ENCODE measurements at regions not wholly inside any gene's neighbourhood (a gene's known extent, or its start where the extent isn't known, plus 50 kb on each side); places are given as distances from the start of the nearest gene placed in this dataset.

DNA sequence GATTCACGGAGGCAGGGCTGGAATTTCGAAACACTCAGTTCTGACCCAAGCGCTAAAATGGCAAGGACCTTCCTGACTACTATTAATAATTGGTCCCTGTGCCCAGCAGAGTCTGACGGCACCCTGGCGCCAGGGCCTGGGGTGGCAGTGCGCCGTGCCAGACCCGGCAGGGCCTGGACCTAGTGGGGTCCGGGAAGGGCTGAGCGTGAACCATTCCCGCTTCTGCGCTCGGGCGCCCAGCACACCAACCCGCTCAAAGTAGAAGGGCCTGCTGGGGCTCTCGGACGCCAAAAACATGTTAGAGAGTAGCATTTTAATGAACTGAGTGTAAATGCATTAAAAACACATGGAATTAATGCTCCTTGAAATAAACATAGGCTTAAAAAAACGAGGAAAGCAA is 346.7 kb upstream of the SFRP2 start:
- Histone ChIP-seq H3K27ac (no peak overlapping the region), H3K27me3 (no peaks in the 10 kb centered on the region), H3K4me3 (no peak overlapping the region), H3K36me3 (no peaks in the 10 kb centered on the region), H3K9me3 (no peaks in the 10 kb centered on the region), H3K4me1 (no peaks in the 10 kb centered on the region)
- intact Hi-C loops (cut with DNase I; ENCODE audit: low total_unique reads): no loop called here
- no peak for DNase-seq
- 90 to 93% (median 92%) methylated on average over 18 of the region's 18 CpGs for WGBS, 5 donors
- TF ChIP-seq POLR2AphosphoS5 (IDR thresholded peaks at IDR 0.05): no peak
- TF ChIP-seq, protein P1, sequence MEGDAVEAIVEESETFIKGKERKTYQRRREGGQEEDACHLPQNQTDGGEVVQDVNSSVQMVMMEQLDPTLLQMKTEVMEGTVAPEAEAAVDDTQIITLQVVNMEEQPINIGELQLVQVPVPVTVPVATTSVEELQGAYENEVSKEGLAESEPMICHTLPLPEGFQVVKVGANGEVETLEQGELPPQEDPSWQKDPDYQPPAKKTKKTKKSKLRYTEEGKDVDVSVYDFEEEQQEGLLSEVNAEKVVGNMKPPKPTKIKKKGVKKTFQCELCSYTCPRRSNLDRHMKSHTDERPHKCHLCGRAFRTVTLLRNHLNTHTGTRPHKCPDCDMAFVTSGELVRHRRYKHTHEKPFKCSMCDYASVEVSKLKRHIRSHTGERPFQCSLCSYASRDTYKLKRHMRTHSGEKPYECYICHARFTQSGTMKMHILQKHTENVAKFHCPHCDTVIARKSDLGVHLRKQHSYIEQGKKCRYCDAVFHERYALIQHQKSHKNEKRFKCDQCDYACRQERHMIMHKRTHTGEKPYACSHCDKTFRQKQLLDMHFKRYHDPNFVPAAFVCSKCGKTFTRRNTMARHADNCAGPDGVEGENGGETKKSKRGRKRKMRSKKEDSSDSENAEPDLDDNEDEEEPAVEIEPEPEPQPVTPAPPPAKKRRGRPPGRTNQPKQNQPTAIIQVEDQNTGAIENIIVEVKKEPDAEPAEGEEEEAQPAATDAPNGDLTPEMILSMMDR (IDR thresholded peaks at IDR 0.05): no peak
- no peak for TF ChIP-seq EP300 (IDR thresholded peaks at IDR 0.05)
- no peak for TF ChIP-seq POLR2A (IDR thresholded peaks at IDR 0.05)

- intact Hi-C loops (cut with DNase I; ENCODE audit: low total_unique reads): no loop called here
- no peak for DNase-seq
- Histone ChIP-seq H3K27me3 (no peaks in the 10 kb centered on the region), H3K4me3 (no peak overlapping the region), H3K36me3 (no peaks in the 10 kb centered on the region), H3K4me1 (no peaks in the 10 kb centered on the region), H3K9me3 (peaks cover 0 to 1% (median 0%) of the 10 kb centered on the region in 4 donors), H3K27ac (no peak overlapping the region)
- TF ChIP-seq EP300 (IDR thresholded peaks at IDR 0.05) (no peak), POLR2AphosphoS5 (IDR thresholded peaks at IDR 0.05) (no peak), POLR2A (IDR thresholded peaks at IDR 0.05) (no peak)
- TF ChIP-seq, protein P1 (IDR thresholded peaks at IDR 0.05): no peak
- 74 to 94% (median 80%) methylated on average over 1 of the region's 1 CpG for WGBS, 5 donors
These were observed 343.5 kb upstream of the SFRP2 start for GRCh38 chr4:154132406-154132805.

DNA sequence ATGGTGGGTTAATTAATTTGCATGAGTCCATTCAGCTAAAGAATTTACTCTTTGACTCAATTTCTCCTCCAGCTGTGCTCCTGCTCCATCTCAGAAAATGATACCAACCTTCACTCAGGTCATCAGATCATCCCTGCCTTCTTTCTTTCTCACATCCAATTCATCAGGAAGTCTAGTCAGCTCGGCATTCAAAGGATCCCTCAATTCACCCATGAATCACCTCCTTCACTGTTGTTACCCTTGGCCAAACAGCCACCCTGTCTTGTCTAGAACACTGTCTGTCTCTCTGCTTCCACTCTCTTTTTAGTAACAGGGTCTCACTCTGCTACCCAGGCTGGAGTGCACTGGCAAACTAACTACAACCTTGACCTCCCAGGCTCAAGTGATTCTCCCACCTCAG is 337.4 kb upstream of the SFRP2 start:
- 79 to 91% (median 84%) methylated on average over 1 of the region's 1 CpG for WGBS, 5 donors
- DNase-seq: no peak
- intact Hi-C loops (cut with DNase I; ENCODE audit: low total_unique reads): no loop called here

GRCh38 chr4:154125340-154125739 is 336.5 kb upstream of the SFRP2 start:
- H3K36me3 ChIP-seq: no peaks in the 10 kb centered on the region
- TF ChIP-seq POLR2A (IDR thresholded peaks at IDR 0.05) (no peak), EP300 (IDR thresholded peaks at IDR 0.05) (no peak), POLR2AphosphoS5 (IDR thresholded peaks at IDR 0.05) (no peak)
- TF ChIP-seq, protein P1 (IDR thresholded peaks at IDR 0.05): no peak
- no peak for DNase-seq
- H3K4me3 ChIP-seq: no peak overlapping the region
- WGBS, 5 donors: 76 to 90% (median 84%) methylated on average over 3 of the region's 3 CpGs
- no peaks in the 10 kb centered on the region for H3K27me3 ChIP-seq
- intact Hi-C loops (cut with DNase I; ENCODE audit: low total_unique reads): no loop called here
- H3K4me1 ChIP-seq: no peaks in the 10 kb centered on the region
- H3K27ac ChIP-seq: no peak overlapping the region
- peaks cover 0 to 14% (median 6%) of the 10 kb centered on the region in 4 donors for H3K9me3 ChIP-seq

More for the DNA sequence above, 337.4 kb upstream of the SFRP2 start:
- H3K27ac ChIP-seq: no peak overlapping the region
- no peaks in the 10 kb centered on the region for H3K27me3 ChIP-seq
- peaks cover 0 to 14% (median 6%) of the 10 kb centered on the region in 4 donors for H3K9me3 ChIP-seq
- no peak for TF ChIP-seq POLR2A (IDR thresholded peaks at IDR 0.05)
- TF ChIP-seq, protein P1 (IDR thresholded peaks at IDR 0.05): no peak
- no peak for TF ChIP-seq EP300 (IDR thresholded peaks at IDR 0.05)
- TF ChIP-seq POLR2AphosphoS5 (IDR thresholded peaks at IDR 0.05): no peak
- no peaks in the 10 kb centered on the region for H3K4me1 ChIP-seq
- no peaks in the 10 kb centered on the region for H3K36me3 ChIP-seq
- H3K4me3 ChIP-seq: no peak overlapping the region
